HepG2 (cell line): ENCODE measurements at regions not wholly inside any gene's neighbourhood (a gene's known extent, or its start where the extent isn't known, plus 50 kb on each side); places are given as distances from the start of the nearest gene placed in this dataset.

ENCODE experiments used
- ATAC-seq: fragments of 200-7000 bp; cut with Tn5 transposase; 3 replicates; pipeline ENCODE4 v1.9.1; 2020; ENCODE audit warnings: mild to moderate bottlenecking, moderate library complexity
- BruUV-seq: library from RNA; stranded (reverse); fragments of 400-500 nt; replicated peaks from 2 replicates; lab custom pipeline; 2021; lab: Mats Ljungman, UMichigan
- CTCF ChIA-PET: fragments of 300-600 bp; formaldehyde crosslinking; extraction: SDS; loops from one replicate; lab custom pipeline; 2021; ENCODE audit warnings: low total read pairs, inconsistent platforms, low intra/inter-chr PET ratio; lab: Yijun Ruan, JAX
- POLR2A ChIA-PET: fragments of 350-600 bp; sonication (Branson Sonifier 250); formaldehyde crosslinking; loops from one replicate; lab custom pipeline; 2020; ENCODE audit warnings: antibody characterized with exemption, inconsistent platforms; lab: Yijun Ruan, JAX
- DNase-seq: peaks from one replicate; pipeline ENCODE4 v3.0.0-alpha.2; 2015; ENCODE audit warnings: low spot score
- FAIRE-seq: peaks from 3 replicates; lab custom pipeline; 2011; peaks lifted over from hg19 to GRCh38; lab: Jason Lieb, UNC
- H2AFZ ChIP-seq: one replicate; pipeline ENCODE4 v1.6.1; 2011; ENCODE audit warnings: low read length, inconsistent platforms
- H3K27ac ChIP-seq: fragments of 300-600 bp; 3 replicates; pipeline ENCODE4 v1.8.0; 2011; ENCODE audit warnings: mixed run types, mild to moderate bottlenecking, mixed read lengths, low read length, inconsistent platforms; ENCODE audit not compliant: insufficient read depth; ENCODE audit errors: extremely low read length
- H3K27me3 ChIP-seq, 2 experiments: fragments of 200-600 bp in 1 of 2; 2 replicates in 1 of 2; 3 replicates in 1 of 2; pipeline versions ENCODE4 v1.6.0 to v1.8.0; 2011; ENCODE audit warnings: low read length in 2 of 2, mild to moderate bottlenecking in 2 of 2, moderate library complexity in 2 of 2, inconsistent platforms in 1 of 2; ENCODE audit not compliant: insufficient read depth in 2 of 2, control insufficient read depth in 1 of 2
- H3K36me3 ChIP-seq, 2 experiments: fragments of 200-600 bp in 1 of 2; replicated peaks in 1 of 2; 2 replicates in 1 of 2; 3 replicates in 1 of 2; pipeline versions ENCODE4 v1.5.1 to v1.8.0; 2011; ENCODE audit warnings: low read length in 2 of 2, inconsistent platforms in 1 of 2; ENCODE audit not compliant: insufficient read depth in 2 of 2, control insufficient read depth in 1 of 2
- H3K4me1 ChIP-seq: 2 replicates; pipeline ENCODE4 v1.5.1; 2012; ENCODE audit warnings: low read length, inconsistent platforms; ENCODE audit not compliant: insufficient read depth
- H3K4me2 ChIP-seq: 2 replicates; pipeline ENCODE4 v1.6.0; 2011; ENCODE audit warnings: low read depth, low read length, inconsistent platforms
- H3K4me3 ChIP-seq, 3 experiments: fragments of 200-600 bp in 1 of 3; sonication (generic), shearing (Covaris generic) in 1 of 3; replicated peaks in 1 of 3; 2 replicates each; pipeline ENCODE4 v1.5.1; 2011 to 2016; ENCODE audit warnings: low read length in 3 of 3, inconsistent platforms in 2 of 3, low read depth in 2 of 3, mild to moderate bottlenecking in 2 of 3, control low read depth in 1 of 3, mixed read lengths in 1 of 3; ENCODE audit not compliant: insufficient read depth in 1 of 3
- H3K79me2 ChIP-seq: one replicate; pipeline ENCODE4 v1.6.1; 2011; ENCODE audit warnings: low read length, inconsistent platforms; ENCODE audit not compliant: insufficient read depth
- H3K9ac ChIP-seq: 2 replicates; pipeline ENCODE4 v1.6.0; 2011; ENCODE audit warnings: mild to moderate bottlenecking, low read depth, low read length, inconsistent platforms; ENCODE audit not compliant: insufficient read depth
- H3K9me3 ChIP-seq: 2 replicates; pipeline ENCODE4 v1.5.1; 2012; ENCODE audit warnings: mild to moderate bottlenecking, low read length
- H4K20me1 ChIP-seq: 2 replicates; pipeline ENCODE4 v1.6.0; 2011; ENCODE audit warnings: inconsistent platforms, mild to moderate bottlenecking, low read length, moderate library complexity; ENCODE audit not compliant: insufficient read depth
- ATF7-NPFF ChIP-seq: sonication (generic); formaldehyde crosslinking; IDR thresholded peaks from 2 replicates; pipeline ENCODE4 v1.8.1; 2023; ENCODE audit warnings: mild to moderate bottlenecking, low read depth, missing genetic modification reagents, moderate library complexity
- GTF3A ChIP-seq: sonication (generic); formaldehyde crosslinking; conservative IDR thresholded peaks from 2 replicates; pipeline ENCODE4 v1.4.0; 2020; ENCODE audit warnings: mild to moderate bottlenecking, missing genetic modification reagents
- SAFB2 ChIP-seq: sonication (generic); formaldehyde crosslinking; IDR thresholded peaks from 2 replicates; pipeline ENCODE4 v1.5.1; 2020; ENCODE audit warnings: missing genetic modification reagents, low read depth, mild to moderate bottlenecking, borderline replicate concordance
- SMARCE1 ChIP-seq: fragments of 450-650 bp; IDR thresholded peaks from 2 replicates; pipeline ENCODE4 v1.6.1; 2017; ENCODE audit warnings: borderline replicate concordance
- ZBTB20 ChIP-seq: sonication (generic); formaldehyde crosslinking; IDR thresholded peaks from 2 replicates; pipeline ENCODE4 v1.8.1; 2023; ENCODE audit warnings: missing genetic modification reagents, low read depth, mild to moderate bottlenecking, borderline replicate concordance
- ZNF121 ChIP-seq: sonication (generic); formaldehyde crosslinking; IDR thresholded peaks from 2 replicates; pipeline ENCODE4 v1.5.0; 2020; ENCODE audit warnings: mild to moderate bottlenecking, missing genetic modification reagents
- ZNF451 ChIP-seq: sonication (generic); formaldehyde crosslinking; IDR thresholded peaks from 2 replicates; pipeline ENCODE4 v1.5.0; 2020; ENCODE audit warnings: mild to moderate bottlenecking, missing genetic modification reagents
- ZNF564 ChIP-seq: sonication (generic); formaldehyde crosslinking; IDR thresholded peaks from 2 replicates; pipeline ENCODE4 v1.8.1; 2023; ENCODE audit warnings: mild to moderate bottlenecking, missing genetic modification reagents
- ZNF749 ChIP-seq: sonication (generic); formaldehyde crosslinking; IDR thresholded peaks from 2 replicates; pipeline ENCODE4 v1.8.0; 2022; ENCODE audit warnings: mild to moderate bottlenecking, missing genetic modification reagents, moderate library complexity, borderline replicate concordance
- WGBS: methylation state at CpG from one replicate; pipeline ENCODE4 v1.1.6; 2017; ENCODE audit warnings: low lambda C conversion rate; 5-methylcytosine and 5-hydroxymethylcytosine counted together
- in situ Hi-C: cut with HindIII; loops from 2 replicates; pipeline ENCODE4 v1.10.0; 2017; ENCODE audit warnings: low pct_unique_long_range_greater_than_20kb; ENCODE audit not compliant: extremely low pct_ligation_motif_present
- intact Hi-C: fragments of 100-400 bp; cut with micrococcal nuclease; formaldehyde crosslinking; loops from one replicate; pipeline ENCODE4 v1.10.0; 2022; ENCODE audit not compliant: unreplicated experiment
- TF ChIP-seq, protein P1 (sequence below): sonication (generic); formaldehyde crosslinking; IDR thresholded peaks from 2 replicates; pipeline ENCODE4 v1.4.0; 2020; ENCODE audit warnings: missing genetic modification reagents
- TF ChIP-seq, protein P2 (sequence below): IDR thresholded peaks from 2 replicates; pipeline ENCODE4 v1.6.1; 2016; ENCODE audit warnings: control low read depth

- Histone ChIP-seq H3K9ac (no peak overlapping the region), H3K27me3 (no peaks in the 10 kb centered on the region), H3K4me3 (no peak overlapping the region), H3K36me3 (no peaks in the 10 kb centered on the region), H3K9me3 (no peaks in the 10 kb centered on the region), H4K20me1 (no peaks in the 10 kb centered on the region), H3K27ac (no peak overlapping the region), H3K4me1 (no peaks in the 10 kb centered on the region), H3K4me2 (no peak overlapping the region), H3K79me2 (no peaks in the 10 kb centered on the region), H2AFZ (no peak overlapping the region)
- ATAC-seq (no peak), DNase-seq (no peak), FAIRE-seq (no peak)
- in situ Hi-C loops (no loop called here), intact Hi-C loops (no loop called here)
- WGBS = 0% methylated on average over 1 of the region's 2 CpGs
- ChIA-PET POLR2A (no interaction called here), CTCF (no interaction called here)
- no TSS peak for BruUV-seq
- TF ChIP-seq SMARCE1 (no peak), ZNF121 (no peak), SAFB2 (no peak), ZNF451 (CRISPR knock-in tag) (no peak), ZBTB20 (CRISPR knock-in tag) (no peak), ZNF749 (no peak), ZNF564 (CRISPR knock-in tag) (no peak), GTF3A (CRISPR knock-in tag) (no peak), ATF7-NPFF (CRISPR knock-in tag) (no peak)
- TF ChIP-seq, protein P1, sequence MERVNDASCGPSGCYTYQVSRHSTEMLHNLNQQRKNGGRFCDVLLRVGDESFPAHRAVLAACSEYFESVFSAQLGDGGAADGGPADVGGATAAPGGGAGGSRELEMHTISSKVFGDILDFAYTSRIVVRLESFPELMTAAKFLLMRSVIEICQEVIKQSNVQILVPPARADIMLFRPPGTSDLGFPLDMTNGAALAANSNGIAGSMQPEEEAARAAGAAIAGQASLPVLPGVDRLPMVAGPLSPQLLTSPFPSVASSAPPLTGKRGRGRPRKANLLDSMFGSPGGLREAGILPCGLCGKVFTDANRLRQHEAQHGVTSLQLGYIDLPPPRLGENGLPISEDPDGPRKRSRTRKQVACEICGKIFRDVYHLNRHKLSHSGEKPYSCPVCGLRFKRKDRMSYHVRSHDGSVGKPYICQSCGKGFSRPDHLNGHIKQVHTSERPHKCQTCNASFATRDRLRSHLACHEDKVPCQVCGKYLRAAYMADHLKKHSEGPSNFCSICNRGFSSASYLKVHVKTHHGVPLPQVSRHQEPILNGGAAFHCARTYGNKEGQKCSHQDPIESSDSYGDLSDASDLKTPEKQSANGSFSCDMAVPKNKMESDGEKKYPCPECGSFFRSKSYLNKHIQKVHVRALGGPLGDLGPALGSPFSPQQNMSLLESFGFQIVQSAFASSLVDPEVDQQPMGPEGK (CRISPR knock-in tag) = no peak
- TF ChIP-seq, protein P2, sequence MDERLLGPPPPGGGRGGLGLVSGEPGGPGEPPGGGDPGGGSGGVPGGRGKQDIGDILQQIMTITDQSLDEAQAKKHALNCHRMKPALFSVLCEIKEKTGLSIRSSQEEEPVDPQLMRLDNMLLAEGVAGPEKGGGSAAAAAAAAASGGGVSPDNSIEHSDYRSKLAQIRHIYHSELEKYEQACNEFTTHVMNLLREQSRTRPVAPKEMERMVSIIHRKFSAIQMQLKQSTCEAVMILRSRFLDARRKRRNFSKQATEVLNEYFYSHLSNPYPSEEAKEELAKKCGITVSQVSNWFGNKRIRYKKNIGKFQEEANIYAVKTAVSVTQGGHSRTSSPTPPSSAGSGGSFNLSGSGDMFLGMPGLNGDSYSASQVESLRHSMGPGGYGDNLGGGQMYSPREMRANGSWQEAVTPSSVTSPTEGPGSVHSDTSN (CRISPR knock-in tag) = no peak
Observed at GRCh38 chrX:109943092-109943739, 59.7 kb upstream of the TMEM164 start.
